ENCODE measurements at regions not wholly inside any gene's neighbourhood (a gene's known extent, or its start where the extent isn't known, plus 50 kb on each side); places are given as distances from the start of the nearest gene placed in this dataset.

- no peak for TF ChIP-seq CTCF (IDR thresholded peaks at IDR 0.05; ENCODE audit: borderline replicate concordance, extremely low read depth, low read length, poor library complexity, severe bottlenecking)
- TF ChIP-seq EZH2 (IDR thresholded peaks at IDR 0.05; ENCODE audit: borderline replicate concordance, low read depth, low read length, severe bottlenecking): no peak
Observed at GRCh38 chr3:68088636-68089035, 434.2 kb upstream of the SUCLG2 start.

Measured in DND-41 (cell line).